ENCODE measurements at regions not wholly inside any gene's neighbourhood (a gene's known extent, or its start where the extent isn't known, plus 50 kb on each side); places are given as distances from the start of the nearest gene placed in this dataset.

DNA sequence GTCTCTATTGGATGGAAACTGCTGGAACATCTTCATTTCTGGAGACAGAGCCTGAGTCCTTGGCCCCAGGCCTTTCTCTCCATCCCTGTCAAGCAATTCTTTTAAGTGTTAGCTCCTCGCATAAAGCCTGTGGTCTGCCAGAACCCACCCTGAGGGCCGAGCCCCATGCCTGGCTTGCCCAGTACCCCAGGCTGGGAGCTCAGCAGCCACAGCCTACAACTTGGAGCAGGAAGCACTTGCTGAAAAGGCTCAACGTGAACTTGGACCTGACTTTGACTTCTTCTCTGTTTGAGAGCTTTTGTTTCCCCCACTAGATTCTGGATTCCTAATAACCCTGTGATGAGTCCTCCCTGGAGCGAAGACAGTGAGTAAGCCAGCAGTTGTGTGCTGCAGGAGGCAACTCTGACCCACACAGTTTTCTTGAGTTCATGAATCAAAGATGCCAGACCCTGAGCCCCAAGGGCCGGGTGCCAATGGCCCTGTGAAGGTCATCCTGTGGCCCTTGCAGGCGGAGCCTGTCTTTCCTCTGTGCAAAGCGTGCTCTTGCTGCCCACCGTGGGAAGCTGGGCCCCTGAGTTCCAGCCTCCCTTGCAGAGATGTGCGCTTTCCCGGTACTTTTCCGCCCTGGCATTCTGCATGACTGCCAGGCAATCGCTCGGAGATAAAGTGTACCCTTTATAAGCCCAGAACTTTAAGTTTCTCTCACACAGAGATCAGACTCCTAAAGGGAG is 64.3 kb upstream of the RUFY1 start:
- TF ChIP-seq EZH2 (IDR thresholded peaks at IDR 0.05; ENCODE audit: borderline replicate concordance, low read length) (no peak), CTCF (conservative IDR thresholded peaks at IDR 0.05 in 1 of 2, IDR thresholded peaks at IDR 0.05 in 1 of 2; ENCODE audit: extremely low read depth in 1 of 2, insufficient read depth in 1 of 2, low read depth in 1 of 2, low read length in 2 of 2) (no peak)

Measured in mammary epithelial cell (primary cell).